COR-L47 (cell line): ENCODE measurements at regions not wholly inside any gene's neighbourhood (a gene's known extent, or its start where the extent isn't known, plus 50 kb on each side); places are given as distances from the start of the nearest gene placed in this dataset.
"Not testable (repeated sequence)": the region's sequence is repeated elsewhere in the genome, so short reads cannot be mapped to it uniquely, and the experiment has no call there.

Experiments used
- DNase-seq: peaks from one replicate; lab custom pipeline; 2025; lab: John Stamatoyannopoulos, UW

- no peak for DNase-seq
These were observed 733.2 kb upstream of the PKDCC start for GRCh38 chr2:41314511-41315070.

- no peak for DNase-seq
These were observed 728.4 kb upstream of the PKDCC start for GRCh38 chr2:41319437-41319836.

- DNase-seq, result no peak
These were observed 727.3 kb upstream of the PKDCC start for GRCh38 chr2:41320491-41320890.

GRCh38 chr2:41321351-41321750 is 726.5 kb upstream of the PKDCC start:
- no peak for DNase-seq

GRCh38 chr2:41326851-41327250 is 721.0 kb upstream of the PKDCC start:
- DNase-seq, result no peak

- no peak for DNase-seq
These were observed 718.8 kb upstream of the PKDCC start for GRCh38 chr2:41329040-41329439.

- no peak for DNase-seq
These were observed 713.7 kb upstream of the PKDCC start for GRCh38 chr2:41334159-41334558.

GRCh38 chr2:41335573-41335972 is 712.2 kb upstream of the PKDCC start:
- not testable (repeated sequence) for DNase-seq

GRCh38 chr2:41337956-41338355 is 709.9 kb upstream of the PKDCC start:
- no peak for DNase-seq

GRCh38 chr2:41344529-41344928 is 703.3 kb upstream of the PKDCC start:
- DNase-seq, result no peak

- DNase-seq, result no peak
These were observed 694.8 kb upstream of the PKDCC start for GRCh38 chr2:41353060-41353459.

- no peak for DNase-seq
These were observed 692.0 kb upstream of the PKDCC start for GRCh38 chr2:41355794-41356193.

- no peak for DNase-seq
These were observed 683.0 kb upstream of the PKDCC start for GRCh38 chr2:41364842-41365241.

GRCh38 chr2:41375901-41376300 is 671.9 kb upstream of the PKDCC start:
- no peak for DNase-seq

GRCh38 chr2:41377837-41378236 is 670.0 kb upstream of the PKDCC start:
- DNase-seq, result no peak

GRCh38 chr2:41378420-41378819 is 669.4 kb upstream of the PKDCC start:
- no peak for DNase-seq

- no peak for DNase-seq
These were observed 668.2 kb upstream of the PKDCC start for GRCh38 chr2:41379496-41380221.

GRCh38 chr2:41381701-41382100 is 666.1 kb upstream of the PKDCC start:
- no peak for DNase-seq

GRCh38 chr2:41387519-41387918 is 660.3 kb upstream of the PKDCC start:
- no peak for DNase-seq

- no peak for DNase-seq
These were observed 654.2 kb upstream of the PKDCC start for GRCh38 chr2:41393621-41394020.

GRCh38 chr2:41394541-41394940 is 653.3 kb upstream of the PKDCC start:
- no peak for DNase-seq

- DNase-seq, result no peak
These were observed 652.1 kb upstream of the PKDCC start for GRCh38 chr2:41395692-41396091.

GRCh38 chr2:41399437-41400087 is 648.3 kb upstream of the PKDCC start:
- no peak for DNase-seq
